ENCODE measurements at regions not wholly inside any gene's neighbourhood (a gene's known extent, or its start where the extent isn't known, plus 50 kb on each side); places are given as distances from the start of the nearest gene placed in this dataset.

GRCh38 chr5:164545507-164545906, 1040.1 kb downstream of the MAT2B start:
- no peak overlapping the region for H3K4me3 ChIP-seq (ENCODE audit: low read depth, low read length)
- TF ChIP-seq CTCF (IDR thresholded peaks at IDR 0.05; ENCODE audit: control insufficient read depth, extremely low read depth, insufficient read depth): no peak
- DNase-seq (ENCODE audit: low read depth): no peak

- DNase-seq (ENCODE audit: low read depth): no peak
- no peak overlapping the region for H3K4me3 ChIP-seq (ENCODE audit: low read depth, low read length)
- TF ChIP-seq CTCF (IDR thresholded peaks at IDR 0.05; ENCODE audit: control insufficient read depth, extremely low read depth, insufficient read depth): no peak
These were observed 1048.4 kb downstream of the MAT2B start for GRCh38 chr5:164553851-164554250.

- no peak for DNase-seq (ENCODE audit: low read depth)
These were observed 1050.4 kb downstream of the MAT2B start for GRCh38 chr5:164555809-164556208.

GRCh38 chr5:164560216-164560615, 1054.8 kb downstream of the MAT2B start:
- H3K4me3 ChIP-seq (ENCODE audit: low read depth, low read length): no peak overlapping the region
- no peak for TF ChIP-seq CTCF (IDR thresholded peaks at IDR 0.05; ENCODE audit: control insufficient read depth, extremely low read depth, insufficient read depth)
- no peak for DNase-seq (ENCODE audit: low read depth)

More at GRCh38 chr5:164555809-164556208, 1050.4 kb downstream of the MAT2B start:
- TF ChIP-seq CTCF (IDR thresholded peaks at IDR 0.05; ENCODE audit: control insufficient read depth, extremely low read depth, insufficient read depth): no peak
- no peak overlapping the region for H3K4me3 ChIP-seq (ENCODE audit: low read depth, low read length)

GRCh38 chr5:164561933-164562872, 1056.8 kb downstream of the MAT2B start:
- H3K4me3 ChIP-seq (ENCODE audit: low read depth, low read length): no peak overlapping the region

GRCh38 chr5:164563370-164563769, 1058.0 kb downstream of the MAT2B start:
- H3K4me3 ChIP-seq (ENCODE audit: low read depth, low read length): no peak overlapping the region
- DNase-seq (ENCODE audit: low read depth): no peak
- no peak for TF ChIP-seq CTCF (IDR thresholded peaks at IDR 0.05; ENCODE audit: control insufficient read depth, extremely low read depth, insufficient read depth)

More at GRCh38 chr5:164561933-164562872, 1056.8 kb downstream of the MAT2B start:
- no peak for TF ChIP-seq CTCF (IDR thresholded peaks at IDR 0.05; ENCODE audit: control insufficient read depth, extremely low read depth, insufficient read depth)
- no peak for DNase-seq (ENCODE audit: low read depth)

Data from LNCaP clone FGC (cell line).